IMR-90 (cell line): ENCODE measurements at regions not wholly inside any gene's neighbourhood (a gene's known extent, or its start where the extent isn't known, plus 50 kb on each side); places are given as distances from the start of the nearest gene placed in this dataset.

ENCODE experiments used
- ATAC-seq: fragments of 200-7000 bp; cut with Tn5 transposase; 2 replicates; pipeline ENCODE4 v1.9.1; 2020; ENCODE audit warnings: low read depth, mild to moderate bottlenecking, moderate library complexity
- BruUV-seq: library from RNA; stranded (reverse); fragments of 400-500 nt; replicated peaks from 2 replicates; lab custom pipeline; 2021; lab: Mats Ljungman, UMichigan
- CTCF ChIA-PET: fragments of 300-600 bp; formaldehyde crosslinking; extraction: SDS; loops from one replicate; lab custom pipeline; 2021; ENCODE audit warnings: antibody characterized with exemption; lab: Yijun Ruan, JAX
- POLR2A ChIA-PET: fragments of 300-600 bp; sonication (Branson Sonifier 250); formaldehyde crosslinking; loops from one replicate; lab custom pipeline; 2022; ENCODE audit warnings: antibody characterized with exemption; ENCODE audit not compliant: unreplicated experiment; lab: Charles Lee
- DNase-seq: peaks from one replicate; pipeline ENCODE4 v3.0.0; 2013
- H2AFZ ChIP-seq: replicated peaks from 2 replicates; pipeline ENCODE3; 2013; ENCODE audit warnings: low read length, mild to moderate bottlenecking; ENCODE audit not compliant: poor library complexity
- H2AK5ac ChIP-seq: 2 replicates; pipeline ENCODE4 v1.6.1; 2013; ENCODE audit warnings: low read depth, low read length, inconsistent platforms
- H2AK9ac ChIP-seq: replicated peaks from 2 replicates; pipeline ENCODE3; 2013; ENCODE audit warnings: mild to moderate bottlenecking, low read depth, low read length, moderate library complexity; ENCODE audit not compliant: poor library complexity
- H2BK120ac ChIP-seq: 2 replicates; pipeline ENCODE4 v1.6.1; 2013; ENCODE audit warnings: low read depth, low read length, inconsistent platforms
- H2BK15ac ChIP-seq: 3 replicates; pipeline ENCODE4 v1.6.1; 2013; ENCODE audit warnings: low read depth, low read length, inconsistent platforms
- H2BK20ac ChIP-seq: 2 replicates; pipeline ENCODE4 v1.6.1; 2013; ENCODE audit warnings: low read depth, mild to moderate bottlenecking, inconsistent platforms, low read length, moderate library complexity
- H2BK5ac ChIP-seq: 2 replicates; pipeline ENCODE4 v1.6.1; 2013; ENCODE audit warnings: mild to moderate bottlenecking, low read depth, low read length, inconsistent platforms; ENCODE audit not compliant: poor library complexity, severe bottlenecking
- H3K14ac ChIP-seq: replicated peaks from 2 replicates; pipeline ENCODE4 v1.6.1; 2013; ENCODE audit warnings: low read depth, low read length, inconsistent platforms
- H3K18ac ChIP-seq: 2 replicates; pipeline ENCODE4 v1.6.1; 2013; ENCODE audit warnings: low read depth, low read length, control low read depth
- H3K23ac ChIP-seq: 2 replicates; pipeline ENCODE4 v1.6.1; 2013; ENCODE audit warnings: low read depth, low read length, inconsistent platforms
- H3K27ac ChIP-seq: 2 replicates; pipeline ENCODE4 v1.5.1; 2013; ENCODE audit warnings: mild to moderate bottlenecking, control low read depth, low read length; ENCODE audit not compliant: insufficient read depth
- H3K27me3 ChIP-seq: 2 replicates; pipeline ENCODE4 v1.6.1; 2013; ENCODE audit warnings: low read length; ENCODE audit not compliant: control insufficient read depth, insufficient read depth
- H3K36me3 ChIP-seq: 2 replicates; pipeline ENCODE4 v1.6.1; 2013; ENCODE audit warnings: low read length, mixed read lengths; ENCODE audit not compliant: control insufficient read depth, insufficient read depth
- H3K4ac ChIP-seq: 2 replicates; pipeline ENCODE4 v1.6.1; 2013; ENCODE audit warnings: low read depth, low read length, inconsistent platforms
- H3K4me1 ChIP-seq: 2 replicates; pipeline ENCODE4 v1.6.1; 2013; ENCODE audit warnings: low read length, mixed read lengths; ENCODE audit not compliant: control insufficient read depth, insufficient read depth
- H3K4me2 ChIP-seq: 2 replicates; pipeline ENCODE4 v1.6.1; 2013; ENCODE audit warnings: low read depth, mild to moderate bottlenecking, control low read depth, low read length, moderate library complexity
- H3K4me3 ChIP-seq: 2 replicates; pipeline ENCODE4 v1.5.1; 2013; ENCODE audit warnings: low read depth, mild to moderate bottlenecking, control low read depth, low read length, moderate library complexity; ENCODE audit not compliant: insufficient read depth
- H3K56ac ChIP-seq: 2 replicates; pipeline ENCODE4 v1.6.1; 2013; ENCODE audit warnings: low read length, inconsistent platforms; ENCODE audit not compliant: insufficient read depth; ENCODE audit errors: extremely low read depth
- H3K79me1 ChIP-seq, 2 experiments: 2 replicates each; pipeline ENCODE4 v1.6.1; 2013; ENCODE audit warnings: low read length in 2 of 2, inconsistent platforms in 1 of 2, low read depth in 1 of 2
- H3K9ac ChIP-seq: 2 replicates; pipeline ENCODE4 v1.6.1; 2013; ENCODE audit warnings: low read depth, low read length, control low read depth
- H3K9me1 ChIP-seq: 2 replicates; pipeline ENCODE4 v1.6.1; 2013; ENCODE audit warnings: low read length, inconsistent platforms; ENCODE audit not compliant: insufficient read depth
- H3K9me3 ChIP-seq: 2 replicates; pipeline ENCODE4 v1.6.1; 2013; ENCODE audit warnings: low read length; ENCODE audit not compliant: control insufficient read depth, insufficient read depth
- H4K20me1 ChIP-seq: 2 replicates; pipeline ENCODE4 v1.6.1; 2013; ENCODE audit warnings: low read length, inconsistent platforms; ENCODE audit not compliant: insufficient read depth
- H4K5ac ChIP-seq: 2 replicates; pipeline ENCODE4 v1.6.1; 2013; ENCODE audit warnings: mild to moderate bottlenecking, low read depth, low read length, control low read depth
- H4K8ac ChIP-seq, 2 experiments: 2 replicates each; pipeline ENCODE4 v1.6.1; 2013; ENCODE audit warnings: low read depth in 2 of 2, low read length in 2 of 2, control low read depth in 1 of 2, inconsistent platforms in 1 of 2
- H4K91ac ChIP-seq: 2 replicates; pipeline ENCODE4 v1.6.1; 2013; ENCODE audit warnings: low read depth, low read length, inconsistent platforms; ENCODE audit not compliant: insufficient read depth
- BHLHE40 ChIP-seq: fragments of 150-350 bp; IDR thresholded peaks from 2 replicates; pipeline ENCODE4 v1.6.1; 2016; ENCODE audit warnings: mild to moderate bottlenecking, low read depth, low read length
- RCOR1 ChIP-seq: IDR thresholded peaks from 2 replicates; pipeline ENCODE4 v1.6.1; 2012; ENCODE audit warnings: mild to moderate bottlenecking, low read length, improper control_type of control experiment; ENCODE audit not compliant: insufficient replicate concordance
- WGBS, 2 experiments: methylation state at CpG; one replicate each; pipeline versions ENCODE4 v1.1.5 to v1.1.7; 2013; ENCODE audit warnings: missing lambda C conversion rate in 2 of 2; ENCODE audit not compliant: insufficient read length in 1 of 2; ENCODE audit errors: extremely low coverage in 2 of 2; 5-methylcytosine and 5-hydroxymethylcytosine counted together
- dilution Hi-C: fragments of 300-500 bp; cut with HindIII; formaldehyde crosslinking; loops from one replicate; pipeline ENCODE4 v1.14.3; 2018; ENCODE audit warnings: low sequenced_read_pairs; ENCODE audit not compliant: unreplicated experiment
- in situ Hi-C: fragments of 300-500 bp; cut with MboI; formaldehyde crosslinking; loops from 3 replicates; pipeline ENCODE4 v1.14.3; 2019; ENCODE audit warnings: low sequenced_read_pairs, inconsistent platforms, mixed read lengths
- intact Hi-C: fragments of 100-400 bp; cut with micrococcal nuclease; formaldehyde crosslinking; loops from 2 replicates; pipeline ENCODE4 v1.10.0; 2022

- H4K8ac ChIP-seq: no peak overlapping the region
- no peaks in the 10 kb centered on the region for H4K20me1 ChIP-seq
- H3K4me3 ChIP-seq: no peak overlapping the region
- H3K79me1 ChIP-seq: no peaks in the 10 kb centered on the region
- ATAC-seq (no peak), DNase-seq (no peak)
- no peaks in the 10 kb centered on the region for H3K27me3 ChIP-seq
- no peak overlapping the region for H2AK9ac ChIP-seq
- no peak overlapping the region for H3K27ac ChIP-seq
- no peak overlapping the region for H3K4me2 ChIP-seq
- ChIA-PET POLR2A (no interaction called here), CTCF (interaction anchor here (0.8 kb wide), 1 partner anchor 9 kb away, joined by 3 read pairs; no protein-coding TSS in a partner anchor)
- no peak overlapping the region for H2BK15ac ChIP-seq
- TF ChIP-seq BHLHE40 (no peak), RCOR1 (no peak)
- no peak overlapping the region for H3K14ac ChIP-seq
- no peak overlapping the region for H2BK5ac ChIP-seq
- BruUV-seq: no TSS peak
- no peaks in the 10 kb centered on the region for H3K36me3 ChIP-seq
- intact Hi-C loops: no loop called here
- dilution Hi-C loops: no loop called here
- no peak overlapping the region for H3K4ac ChIP-seq
- H3K18ac ChIP-seq: no peak overlapping the region
- H3K9me3 ChIP-seq: no peaks in the 10 kb centered on the region
- no peak overlapping the region for H4K5ac ChIP-seq
- H2AFZ ChIP-seq: no peak overlapping the region
- peaks cover 2% of the 10 kb centered on the region for H3K4me1 ChIP-seq
- in situ Hi-C loops: no loop called here
- no peak overlapping the region for H2AK5ac ChIP-seq
- no peaks in the 10 kb centered on the region for H3K9me1 ChIP-seq
- no peak overlapping the region for H2BK20ac ChIP-seq
- no CpG with 5 or more reads among the region's 2 CpGs for WGBS, 2 experiments
- H3K23ac ChIP-seq: no peak overlapping the region
- H2BK120ac ChIP-seq: no peak overlapping the region
- no peak overlapping the region for H3K9ac ChIP-seq
- H4K91ac ChIP-seq: no peak overlapping the region
- no peak overlapping the region for H3K56ac ChIP-seq
Observed at GRCh38 chr11:28442131-28442530, 333.9 kb downstream of the METTL15 start.
